GM12892 (cell line): ENCODE measurements at regions not wholly inside any gene's neighbourhood (a gene's known extent, or its start where the extent isn't known, plus 50 kb on each side); places are given as distances from the start of the nearest gene placed in this dataset.

Source experiments
- POLR2A ChIP-seq: IDR thresholded peaks from 2 replicates; pipeline ENCODE4 v1.6.1; 2011; ENCODE audit warnings: low read depth, low read length, control low read depth
- POLR2AphosphoS5 ChIP-seq: IDR thresholded peaks from 2 replicates; pipeline ENCODE4 v1.6.1; 2011; ENCODE audit warnings: low read depth, low read length, control low read depth
- TAF1 ChIP-seq: IDR thresholded peaks from 2 replicates; pipeline ENCODE4 v1.6.1; 2011; ENCODE audit warnings: low read depth, mild to moderate bottlenecking, control low read depth, low read length, borderline replicate concordance

DNA sequence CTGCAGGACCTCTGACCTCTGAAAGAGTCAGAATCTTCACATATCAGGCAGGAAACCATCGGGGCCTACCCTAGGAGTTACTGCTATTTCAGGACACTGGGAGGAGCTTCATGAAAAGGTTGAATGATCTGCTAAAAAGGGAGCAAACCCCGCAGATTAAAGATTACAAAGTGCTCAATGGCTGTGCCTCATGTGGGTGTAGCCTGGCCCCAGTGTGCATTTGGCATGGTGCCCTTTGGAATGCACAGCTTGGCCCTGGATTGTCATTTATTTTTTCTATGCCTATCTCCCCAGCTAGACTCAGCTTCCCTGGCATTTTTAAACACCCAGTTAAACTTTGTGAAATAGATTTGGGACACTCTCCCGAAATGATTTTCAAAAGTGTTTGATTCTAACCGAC is 368.5 kb upstream of the SPTLC3 start:
- TF ChIP-seq POLR2AphosphoS5 (no peak), POLR2A (no peak), TAF1 (no peak)
